ENCODE measurements at regions not wholly inside any gene's neighbourhood (a gene's known extent, or its start where the extent isn't known, plus 50 kb on each side); places are given as distances from the start of the nearest gene placed in this dataset.

- Mint-ChIP-seq H3K27me3 (no peaks in the 10 kb centered on the region), H3K4me3 (no peak overlapping the region), H3K27ac (no peak overlapping the region), H3K4me1 (no peaks in the 10 kb centered on the region), H3K9me3 (peaks cover 2 to 9% (median 5%) of the 10 kb centered on the region in 7 donors), H3K36me3 (no peaks in the 10 kb centered on the region)
- ATAC-seq (ENCODE audit: low read depth in 2 of 2) (no peak), DNase-seq (no peak)
- Histone ChIP-seq H3K27me3 (ENCODE audit: control insufficient read depth, insufficient read depth, low read length) (no peaks in the 10 kb centered on the region), H3K9me3 (ENCODE audit: control insufficient read depth in 2 of 2, low read length in 2 of 2) (peaks cover 0 to 1% of the 10 kb centered on the region in 2 experiments), H3K27ac (ENCODE audit: insufficient read depth, low read length, poor library complexity, severe bottlenecking) (no peak overlapping the region), H3K4me1 (ENCODE audit: control insufficient read depth, insufficient read depth, low read length, poor library complexity, severe bottlenecking) (no peaks in the 10 kb centered on the region), H3K4me3 (ENCODE audit: low read depth, low read length) (no peak overlapping the region), H3K36me3 (ENCODE audit: control insufficient read depth, insufficient read depth, low read length) (no peaks in the 10 kb centered on the region)
Observed at GRCh38 chr1:81453367-81453703, 347.4 kb upstream of the ADGRL2 start.

GRCh38 chr1:81452693-81453366 lies 347.9 kb upstream of the ADGRL2 start:
- Mint-ChIP-seq H3K4me1 (no peaks in the 10 kb centered on the region), H3K27me3 (no peaks in the 10 kb centered on the region), H3K27ac (peak overlapping the region in 1 of 3 donors; percentile 12), H3K4me3 (no peak overlapping the region), H3K9me3 (peaks cover 2 to 11% (median 5%) of the 10 kb centered on the region in 7 donors), H3K36me3 (no peaks in the 10 kb centered on the region)
- DNase-seq (no peak), ATAC-seq (ENCODE audit: low read depth in 2 of 2) (no peak)
- H3K27me3 ChIP-seq (ENCODE audit: control insufficient read depth, insufficient read depth, low read length) = no peaks in the 10 kb centered on the region
- H3K36me3 ChIP-seq (ENCODE audit: control insufficient read depth, insufficient read depth, low read length) = no peaks in the 10 kb centered on the region
- H3K4me1 ChIP-seq (ENCODE audit: control insufficient read depth, insufficient read depth, low read length, poor library complexity, severe bottlenecking) = no peaks in the 10 kb centered on the region
- H3K9me3 ChIP-seq (ENCODE audit: control insufficient read depth in 2 of 2, low read length in 2 of 2) = no peaks in the 10 kb centered on the region
- H3K27ac ChIP-seq (ENCODE audit: insufficient read depth, low read length, poor library complexity, severe bottlenecking) = no peak overlapping the region
- no peak overlapping the region for H3K4me3 ChIP-seq (ENCODE audit: low read depth, low read length)

GRCh38 chr1:81449786-81450185 lies 350.9 kb upstream of the ADGRL2 start:
- H3K4me3 ChIP-seq (ENCODE audit: low read depth, low read length) = no peak overlapping the region
- no peaks in the 10 kb centered on the region for H3K4me1 Mint-ChIP-seq

GRCh38 chr1:81446000-81446669 lies 354.6 kb upstream of the ADGRL2 start:
- no peak overlapping the region for H3K4me3 ChIP-seq (ENCODE audit: low read depth, low read length)
- H3K27ac Mint-ChIP-seq = no peak overlapping the region
- DNase-seq (no peak), ATAC-seq (ENCODE audit: low read depth in 2 of 2) (no peak)
- H3K27me3 Mint-ChIP-seq = no peaks in the 10 kb centered on the region
- no peaks in the 10 kb centered on the region for H3K36me3 ChIP-seq (ENCODE audit: control insufficient read depth, insufficient read depth, low read length)
- peaks cover 0 to 14% (median 0%) of the 10 kb centered on the region in 7 donors for H3K9me3 Mint-ChIP-seq
- no peaks in the 10 kb centered on the region for H3K27me3 ChIP-seq (ENCODE audit: control insufficient read depth, insufficient read depth, low read length)
- no peaks in the 10 kb centered on the region for H3K9me3 ChIP-seq (ENCODE audit: control insufficient read depth in 2 of 2, low read length in 2 of 2)
- H3K4me3 Mint-ChIP-seq = no peak overlapping the region
- H3K4me1 Mint-ChIP-seq = no peaks in the 10 kb centered on the region
- H3K36me3 Mint-ChIP-seq = no peaks in the 10 kb centered on the region
- no peak overlapping the region for H3K27ac ChIP-seq (ENCODE audit: insufficient read depth, low read length, poor library complexity, severe bottlenecking)
- no peaks in the 10 kb centered on the region for H3K4me1 ChIP-seq (ENCODE audit: control insufficient read depth, insufficient read depth, low read length, poor library complexity, severe bottlenecking)

More at GRCh38 chr1:81449786-81450185, 350.9 kb upstream of the ADGRL2 start:
- no peaks in the 10 kb centered on the region for H3K9me3 ChIP-seq (ENCODE audit: control insufficient read depth in 2 of 2, low read length in 2 of 2)
- H3K27ac Mint-ChIP-seq = no peak overlapping the region
- H3K9me3 Mint-ChIP-seq = peaks cover 0 to 13% (median 4%) of the 10 kb centered on the region in 7 donors
- H3K4me3 Mint-ChIP-seq = no peak overlapping the region
- H3K27me3 Mint-ChIP-seq = no peaks in the 10 kb centered on the region
- H3K4me1 ChIP-seq (ENCODE audit: control insufficient read depth, insufficient read depth, low read length, poor library complexity, severe bottlenecking) = no peaks in the 10 kb centered on the region
- no peaks in the 10 kb centered on the region for H3K36me3 Mint-ChIP-seq
- DNase-seq = no peak
- H3K36me3 ChIP-seq (ENCODE audit: control insufficient read depth, insufficient read depth, low read length) = no peaks in the 10 kb centered on the region
- H3K27ac ChIP-seq (ENCODE audit: insufficient read depth, low read length, poor library complexity, severe bottlenecking) = no peak overlapping the region
- no peaks in the 10 kb centered on the region for H3K27me3 ChIP-seq (ENCODE audit: control insufficient read depth, insufficient read depth, low read length)
- no peak for ATAC-seq (ENCODE audit: low read depth in 2 of 2)

GRCh38 chr1:81443288-81443687 lies 357.4 kb upstream of the ADGRL2 start:
- peaks cover 0 to 12% (median 4%) of the 10 kb centered on the region in 7 donors for H3K9me3 Mint-ChIP-seq
- H3K4me1 Mint-ChIP-seq = no peaks in the 10 kb centered on the region
- H3K27ac ChIP-seq (ENCODE audit: insufficient read depth, low read length, poor library complexity, severe bottlenecking) = no peak overlapping the region
- DNase-seq (no peak), ATAC-seq (ENCODE audit: low read depth in 2 of 2) (no peak)
- H3K27me3 ChIP-seq (ENCODE audit: control insufficient read depth, insufficient read depth, low read length) = no peaks in the 10 kb centered on the region
- H3K9me3 ChIP-seq (ENCODE audit: control insufficient read depth in 2 of 2, low read length in 2 of 2) = no peaks in the 10 kb centered on the region
- H3K36me3 ChIP-seq (ENCODE audit: control insufficient read depth, insufficient read depth, low read length) = no peaks in the 10 kb centered on the region
- H3K27ac Mint-ChIP-seq = no peak overlapping the region
- no peaks in the 10 kb centered on the region for H3K27me3 Mint-ChIP-seq
- H3K4me3 ChIP-seq (ENCODE audit: low read depth, low read length) = no peak overlapping the region
- no peaks in the 10 kb centered on the region for H3K36me3 Mint-ChIP-seq
- no peak overlapping the region for H3K4me3 Mint-ChIP-seq
- H3K4me1 ChIP-seq (ENCODE audit: control insufficient read depth, insufficient read depth, low read length, poor library complexity, severe bottlenecking) = no peaks in the 10 kb centered on the region

- Histone ChIP-seq H3K27ac (ENCODE audit: insufficient read depth, low read length, poor library complexity, severe bottlenecking) (no peak overlapping the region), H3K4me1 (ENCODE audit: control insufficient read depth, insufficient read depth, low read length, poor library complexity, severe bottlenecking) (no peaks in the 10 kb centered on the region), H3K4me3 (ENCODE audit: low read depth, low read length) (no peak overlapping the region), H3K36me3 (ENCODE audit: control insufficient read depth, insufficient read depth, low read length) (no peaks in the 10 kb centered on the region), H3K27me3 (ENCODE audit: control insufficient read depth, insufficient read depth, low read length) (no peaks in the 10 kb centered on the region), H3K9me3 (ENCODE audit: control insufficient read depth in 2 of 2, low read length in 2 of 2) (no peaks in the 10 kb centered on the region)
- no peak overlapping the region for H3K4me3 Mint-ChIP-seq
- H3K9me3 Mint-ChIP-seq = peaks cover 0 to 10% (median 4%) of the 10 kb centered on the region in 7 donors
- H3K27me3 Mint-ChIP-seq = no peaks in the 10 kb centered on the region
- no peak for DNase-seq
- H3K27ac Mint-ChIP-seq = no peak overlapping the region
- no peak for ATAC-seq (ENCODE audit: low read depth in 2 of 2)
- H3K36me3 Mint-ChIP-seq = no peaks in the 10 kb centered on the region
- no peaks in the 10 kb centered on the region for H3K4me1 Mint-ChIP-seq
Observed at GRCh38 chr1:81439046-81439823, 361.5 kb upstream of the ADGRL2 start.

GRCh38 chr1:81437649-81438048 lies 363.1 kb upstream of the ADGRL2 start:
- Mint-ChIP-seq H3K27me3 (no peaks in the 10 kb centered on the region), H3K9me3 (peaks cover 0 to 10% (median 4%) of the 10 kb centered on the region in 7 donors), H3K27ac (no peak overlapping the region), H3K36me3 (no peaks in the 10 kb centered on the region), H3K4me3 (no peak overlapping the region), H3K4me1 (no peaks in the 10 kb centered on the region)
- Histone ChIP-seq H3K27ac (ENCODE audit: insufficient read depth, low read length, poor library complexity, severe bottlenecking) (no peak overlapping the region), H3K4me3 (ENCODE audit: low read depth, low read length) (no peak overlapping the region), H3K36me3 (ENCODE audit: control insufficient read depth, insufficient read depth, low read length) (no peaks in the 10 kb centered on the region), H3K4me1 (ENCODE audit: control insufficient read depth, insufficient read depth, low read length, poor library complexity, severe bottlenecking) (no peaks in the 10 kb centered on the region), H3K27me3 (ENCODE audit: control insufficient read depth, insufficient read depth, low read length) (no peaks in the 10 kb centered on the region), H3K9me3 (ENCODE audit: control insufficient read depth in 2 of 2, low read length in 2 of 2) (no peaks in the 10 kb centered on the region)
- DNase-seq (no peak), ATAC-seq (ENCODE audit: low read depth in 2 of 2) (no peak)
